GM19468 (cell line): ENCODE measurements at regions not wholly inside any gene's neighbourhood (a gene's known extent, or its start where the extent isn't known, plus 50 kb on each side); places are given as distances from the start of the nearest gene placed in this dataset.

Experiments used
- ATAC-seq: cut with Tn5 transposase; IDR thresholded peaks from one replicate; pipeline ENCODE4 v1.9.1; 2021; ENCODE audit warnings: mild to moderate bottlenecking, moderate library complexity, moderate number of reproducible peaks; ENCODE audit not compliant: unreplicated experiment; ENCODE audit errors: extremely low read depth

GRCh38 chr11:123378096-123378495 is 52.0 kb upstream of the GRAMD1B start:
- no peak for ATAC-seq

GRCh38 chr11:123377355-123377754 is 52.7 kb upstream of the GRAMD1B start:
- ATAC-seq = no peak

- no peak for ATAC-seq
These were observed 54.2 kb upstream of the GRAMD1B start for GRCh38 chr11:123375832-123376231.

GRCh38 chr11:123374622-123374968 is 55.5 kb upstream of the GRAMD1B start:
- ATAC-seq = no peak

- no peak for ATAC-seq
These were observed 56.1 kb upstream of the GRAMD1B start for GRCh38 chr11:123373754-123374621.

GRCh38 chr11:123371506-123372297 is 58.4 kb upstream of the GRAMD1B start:
- ATAC-seq = no peak

- no peak for ATAC-seq
These were observed 63.1 kb upstream of the GRAMD1B start for GRCh38 chr11:123366924-123367323.

GRCh38 chr11:123365955-123366354 is 64.1 kb upstream of the GRAMD1B start:
- ATAC-seq = no peak

GRCh38 chr11:123364080-123364479 is 66.0 kb upstream of the GRAMD1B start:
- no peak for ATAC-seq

GRCh38 chr11:123363556-123363955 is 66.5 kb upstream of the GRAMD1B start:
- no peak for ATAC-seq

- ATAC-seq = no peak
These were observed 67.1 kb upstream of the GRAMD1B start for GRCh38 chr11:123362941-123363340.

- no peak for ATAC-seq
These were observed 67.9 kb upstream of the GRAMD1B start for GRCh38 chr11:123362186-123362585.

- no peak for ATAC-seq
These were observed 69.0 kb upstream of the GRAMD1B start for GRCh38 chr11:123361110-123361509.

- ATAC-seq = no peak
These were observed 69.7 kb upstream of the GRAMD1B start for GRCh38 chr11:123360267-123360936.

GRCh38 chr11:123357990-123358827 is 71.9 kb upstream of the GRAMD1B start:
- ATAC-seq = no peak

GRCh38 chr11:123357353-123357989 is 72.6 kb upstream of the GRAMD1B start:
- ATAC-seq = no peak

- no peak for ATAC-seq
These were observed 73.5 kb upstream of the GRAMD1B start for GRCh38 chr11:123356539-123356938.

GRCh38 chr11:123354371-123354975 is 75.6 kb upstream of the GRAMD1B start:
- no peak for ATAC-seq

- no peak for ATAC-seq
These were observed 78.7 kb upstream of the GRAMD1B start for GRCh38 chr11:123351375-123351774.
